ENCODE measurements at regions not wholly inside any gene's neighbourhood (a gene's known extent, or its start where the extent isn't known, plus 50 kb on each side); places are given as distances from the start of the nearest gene placed in this dataset.

- DNase-seq: no peak
Measured at GRCh38 chr15:47405365-47406162, 311.7 kb upstream of the SEMA6D start.

- DNase-seq: no peak
Measured at GRCh38 chr15:47407692-47408091, 309.6 kb upstream of the SEMA6D start.

GRCh38 chr15:47409038-47409437 is 308.3 kb upstream of the SEMA6D start:
- peak in 1 of 3 donors; percentile 48 for DNase-seq

- DNase-seq: no peak
Measured at GRCh38 chr15:47409600-47409999, 307.7 kb upstream of the SEMA6D start.

- no peak for DNase-seq
Measured at GRCh38 chr15:47410247-47410646, 307.1 kb upstream of the SEMA6D start.

- no peak for DNase-seq
Measured at GRCh38 chr15:47411733-47412132, 305.6 kb upstream of the SEMA6D start.

GRCh38 chr15:47412136-47412535 is 305.2 kb upstream of the SEMA6D start:
- DNase-seq: peak in 1 of 3 donors; percentile 22

GRCh38 chr15:47412802-47413201 is 304.5 kb upstream of the SEMA6D start:
- no peak for DNase-seq

- no peak for DNase-seq
Measured at GRCh38 chr15:47414207-47414606, 303.1 kb upstream of the SEMA6D start.

GRCh38 chr15:47415539-47415971 is 301.8 kb upstream of the SEMA6D start:
- DNase-seq: peak in 1 of 3 donors; percentile 22

GRCh38 chr15:47422881-47423665 is 294.2 kb upstream of the SEMA6D start:
- no peak for DNase-seq

GRCh38 chr15:47427463-47427862 is 289.8 kb upstream of the SEMA6D start:
- DNase-seq: no peak

GRCh38 chr15:47429376-47429775 is 287.9 kb upstream of the SEMA6D start:
- DNase-seq: no peak

GRCh38 chr15:47431501-47431900 is 285.8 kb upstream of the SEMA6D start:
- peak in 1 of 3 donors; percentile 81 for DNase-seq

- DNase-seq: peak in 1 of 3 donors; percentile 27
Measured at GRCh38 chr15:47432826-47433225, 284.5 kb upstream of the SEMA6D start.

- DNase-seq: no peak
Measured at GRCh38 chr15:47434596-47434995, 282.7 kb upstream of the SEMA6D start.

- no peak for DNase-seq
Measured at GRCh38 chr15:47437491-47437890, 279.8 kb upstream of the SEMA6D start.

GRCh38 chr15:47439146-47440111 is 277.9 kb upstream of the SEMA6D start:
- peak; percentile 47 to 84 (median 61) for DNase-seq

- no peak for DNase-seq
Measured at GRCh38 chr15:47442371-47442770, 274.9 kb upstream of the SEMA6D start.

- DNase-seq: no peak
Measured at GRCh38 chr15:47443839-47444238, 273.5 kb upstream of the SEMA6D start.

- no peak for DNase-seq
Measured at GRCh38 chr15:47445723-47446392, 271.4 kb upstream of the SEMA6D start.
